HUDEP-2 (cell line): ENCODE measurements at regions not wholly inside any gene's neighbourhood (a gene's known extent, or its start where the extent isn't known, plus 50 kb on each side); places are given as distances from the start of the nearest gene placed in this dataset.
A peak's percentile ranks its signal among the peaks of the same experiment; 100 is the strongest.
"Not testable (repeated sequence)": the region's sequence is repeated elsewhere in the genome, so short reads cannot be mapped to it uniquely, and the experiment has no call there.

Experiments
- DNase-seq, 76 experiments: peaks; one replicate each; lab custom pipeline; 2025; ENCODE audit not compliant: unreplicated experiment in 76 of 76; lab: John Stamatoyannopoulos, UW

DNA sequence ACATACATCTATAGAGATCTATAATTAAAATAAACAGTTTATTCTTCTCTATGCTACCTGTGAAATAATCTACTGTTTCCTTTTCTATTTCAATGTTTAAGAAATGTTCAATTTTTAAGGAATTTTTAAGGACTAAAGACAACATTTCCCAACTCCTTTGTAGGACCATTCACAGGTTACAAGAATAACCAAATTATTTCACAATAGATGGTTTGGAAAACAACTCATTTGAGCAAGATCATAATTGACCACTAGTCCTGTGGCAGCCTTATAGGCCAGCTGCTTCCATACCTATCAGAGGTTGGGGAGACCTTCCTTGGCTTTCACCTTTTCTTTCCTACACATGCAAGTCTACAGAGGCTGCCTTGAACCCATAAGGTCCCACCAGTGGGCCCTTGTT lies 193.7 kb downstream of the TTC39B start:
- no peak for DNase-seq

DNA sequence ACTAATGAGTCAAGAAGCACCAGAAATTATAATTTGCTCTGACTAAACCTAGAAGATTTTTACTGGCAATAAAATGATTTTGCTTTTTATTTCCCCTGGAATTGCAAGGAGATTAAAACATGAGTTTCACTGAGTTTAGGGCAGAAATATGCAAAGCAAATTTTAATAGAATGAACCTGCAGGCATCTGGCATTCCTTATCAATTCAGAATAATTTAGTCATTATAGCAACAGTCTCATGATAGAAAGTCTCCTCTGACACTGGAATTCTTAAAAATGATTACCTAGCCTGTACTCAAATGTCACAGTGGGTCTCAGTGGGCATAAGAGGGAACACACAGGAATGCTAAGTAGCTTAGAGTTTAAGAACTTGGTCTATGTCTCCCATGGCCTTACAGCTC lies 195.9 kb downstream of the TTC39B start:
- DNase-seq = no peak

DNA sequence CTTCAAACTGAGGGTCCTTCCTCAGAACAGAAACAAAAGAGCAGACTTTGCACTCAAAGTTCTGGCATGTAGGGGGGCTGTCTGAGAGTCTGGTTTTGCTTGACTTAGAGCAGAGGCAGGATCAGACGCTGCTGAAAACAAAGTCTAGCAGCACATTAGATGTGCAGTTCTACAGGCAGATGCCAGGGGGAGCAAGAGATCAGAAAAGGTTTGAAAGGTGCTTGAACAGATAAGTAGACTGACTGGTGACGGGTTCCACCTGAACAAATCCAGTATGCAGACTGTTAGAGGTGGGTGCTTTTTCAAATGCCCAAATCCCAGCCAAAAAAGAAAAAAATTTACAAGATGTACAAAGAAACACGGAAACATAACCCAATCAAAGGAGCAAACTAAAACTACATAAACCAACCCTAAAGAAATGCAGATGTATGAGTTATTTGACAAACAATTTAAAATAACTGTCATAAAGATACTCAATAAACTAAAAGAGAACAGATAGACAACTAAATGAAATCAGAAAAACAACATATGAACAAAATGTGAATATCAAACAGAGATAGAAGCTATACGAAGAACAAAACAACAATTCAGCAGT lies 194.7 kb upstream of the FREM1 start:
- peak in 24 of 76 experiments; percentile 1 to 33 (median 14) for DNase-seq

DNA sequence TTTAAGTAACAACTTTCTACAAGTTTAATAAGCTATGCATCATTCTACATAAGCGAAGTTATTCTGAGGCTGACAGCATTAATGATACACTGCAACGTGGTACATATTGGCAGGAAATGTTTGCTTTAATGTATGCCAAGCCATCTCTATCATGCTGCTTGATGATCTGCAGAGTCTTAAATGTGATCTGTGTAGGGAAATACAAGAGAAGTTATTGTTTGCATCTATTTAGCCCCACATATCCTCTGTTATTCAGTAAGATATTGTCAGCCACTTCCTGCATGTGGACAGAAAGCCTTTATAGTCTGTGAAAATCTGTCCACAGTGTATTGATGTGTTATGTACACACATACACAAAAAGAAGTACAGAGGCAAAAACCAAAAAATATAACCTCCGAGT lies 193.1 kb upstream of the FREM1 start:
- DNase-seq = no peak

DNA sequence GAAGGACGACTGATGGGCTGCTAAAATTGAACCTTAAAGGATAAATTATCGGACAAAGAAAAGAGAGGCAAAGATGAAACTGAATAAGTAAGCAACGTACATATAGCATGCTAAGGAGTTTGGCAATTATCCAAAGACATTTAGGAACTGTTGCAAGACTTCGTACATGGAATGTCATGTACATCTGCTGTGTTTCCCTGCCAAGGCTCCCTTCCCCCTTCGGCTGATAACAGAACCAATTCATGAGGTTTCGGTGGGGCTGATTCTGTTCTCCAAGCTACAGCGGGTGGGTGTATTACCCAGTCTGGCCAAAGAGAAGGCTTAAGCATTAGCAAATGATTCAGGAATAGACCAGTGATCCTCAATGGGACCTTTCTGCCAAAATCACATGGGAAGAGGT lies 190.9 kb upstream of the FREM1 start:
- no peak for DNase-seq

DNA sequence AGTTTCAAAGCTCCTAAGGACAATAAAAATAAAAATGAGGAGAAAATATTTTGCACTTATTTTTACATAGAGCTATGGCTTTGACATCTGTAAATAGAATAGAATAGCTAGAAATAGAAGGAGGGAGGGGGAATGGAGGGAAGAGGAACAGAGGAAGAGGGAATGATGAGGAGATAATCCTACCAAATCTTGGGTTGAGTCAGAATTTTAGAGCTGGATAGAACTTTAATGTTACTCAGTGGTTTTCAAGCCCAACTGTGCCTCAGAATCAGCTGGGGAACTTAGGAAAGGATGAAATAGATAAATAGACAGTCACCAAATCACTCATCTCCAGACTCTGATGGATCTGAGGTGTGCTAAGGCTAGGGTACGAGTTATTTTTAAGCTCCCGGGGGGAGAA lies 190.3 kb upstream of the FREM1 start:
- DNase-seq = no peak

DNA sequence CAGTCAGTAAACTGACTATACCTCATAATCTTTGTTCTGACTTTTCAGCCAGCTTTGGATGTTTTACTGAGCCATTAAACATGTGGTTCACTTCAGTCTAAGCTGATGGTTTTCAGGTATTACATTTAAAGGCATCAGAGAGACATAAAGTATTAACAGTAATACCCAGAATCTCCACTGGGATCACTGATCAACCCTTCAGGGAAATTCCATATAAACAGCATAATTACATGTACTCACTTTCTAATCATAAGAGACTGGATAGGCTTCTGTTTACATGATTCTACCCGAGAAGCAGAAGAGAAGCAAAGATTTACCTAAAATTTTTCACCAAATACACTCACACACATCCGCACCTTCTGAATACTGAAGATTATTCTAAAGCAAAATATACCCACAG lies 186.7 kb upstream of the FREM1 start:
- no peak for DNase-seq

DNA sequence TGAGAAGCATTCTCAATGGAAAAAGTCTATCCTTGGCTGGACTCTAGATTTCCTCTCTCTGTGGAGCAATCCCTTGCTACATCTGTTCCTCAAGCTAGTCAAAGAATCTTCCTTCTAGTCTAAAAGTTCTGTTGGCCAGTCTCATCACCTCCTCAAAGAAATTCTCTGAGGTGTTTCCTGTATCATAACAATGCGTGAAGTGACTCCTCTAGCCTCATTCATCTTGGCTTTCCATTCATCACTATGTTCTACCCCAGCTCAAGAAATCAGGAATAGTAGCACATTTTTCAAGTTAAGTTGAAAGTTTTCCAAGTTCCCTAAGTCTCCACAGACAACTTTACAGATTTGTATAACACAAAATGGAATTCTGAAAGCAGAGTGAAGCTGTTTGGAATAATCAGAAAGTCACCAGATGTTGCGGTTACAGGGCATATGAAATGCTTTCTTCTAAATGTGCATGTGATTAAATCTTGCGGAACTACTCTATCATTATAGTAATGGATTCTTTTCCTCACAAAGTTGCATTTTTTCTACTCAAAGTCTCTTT lies 176.6 kb upstream of the FREM1 start:
- no peak for DNase-seq

DNA sequence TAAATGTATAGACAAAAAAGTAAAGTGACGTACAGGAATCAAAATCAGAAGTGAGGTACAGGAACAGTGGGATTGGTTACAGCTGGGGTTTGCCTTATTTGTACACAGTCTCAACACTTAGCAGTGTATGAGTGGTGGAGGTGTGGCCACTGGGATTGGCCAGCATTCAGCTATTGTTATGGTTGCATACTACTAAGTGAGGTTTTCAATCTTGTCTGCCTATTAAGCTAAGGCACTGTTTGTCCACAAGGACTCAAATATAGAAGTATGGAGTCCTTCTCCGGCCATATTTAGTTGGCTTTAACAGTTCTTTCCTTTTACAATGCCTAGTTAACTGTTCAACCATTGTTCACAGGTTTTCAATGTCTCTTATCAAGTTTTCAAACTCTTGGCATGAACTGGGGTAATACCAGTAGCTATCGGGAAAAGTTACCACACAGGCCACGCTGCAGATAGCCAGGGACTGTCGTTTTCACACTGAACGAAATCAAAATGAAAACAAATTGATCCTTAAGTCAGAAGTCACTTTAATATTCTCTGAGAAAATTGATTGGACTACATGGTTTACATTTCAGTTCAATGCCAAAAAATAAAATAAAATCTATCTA lies 176.0 kb upstream of the FREM1 start:
- DNase-seq = no peak

DNA sequence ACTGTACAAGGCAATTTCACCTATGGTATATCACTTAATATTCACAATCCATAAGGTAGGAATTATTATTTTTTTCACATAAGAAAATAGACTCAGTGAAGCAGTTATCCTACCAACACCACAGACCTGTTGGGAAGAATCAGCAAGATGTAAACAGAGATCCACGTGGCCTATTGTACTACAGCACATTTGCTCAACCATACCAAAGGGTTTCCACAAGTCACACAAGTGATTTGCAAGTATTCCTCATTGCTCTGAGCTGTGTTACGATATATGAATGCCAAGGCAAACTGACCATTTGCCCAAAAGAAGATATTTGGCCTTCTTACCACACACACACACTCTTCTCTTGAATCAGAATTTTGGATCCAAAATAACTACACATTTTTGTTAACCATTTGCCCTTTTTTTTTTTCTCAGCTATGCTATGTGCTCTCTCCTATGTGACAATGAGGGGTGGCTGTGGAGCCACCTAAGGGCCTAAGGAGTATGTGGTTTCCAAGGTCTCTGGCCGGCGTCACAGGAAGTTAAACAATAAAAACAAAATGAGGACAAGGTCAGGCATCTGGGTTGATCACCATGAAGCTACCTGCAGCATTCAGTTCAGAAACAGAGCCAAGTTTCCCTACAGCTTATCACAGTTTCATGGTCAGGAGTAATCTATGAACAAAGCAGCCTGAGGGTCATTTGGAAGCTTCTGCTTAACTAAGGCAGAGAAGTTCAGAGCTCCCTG lies 171.0 kb upstream of the FREM1 start:
- no peak for DNase-seq

DNA sequence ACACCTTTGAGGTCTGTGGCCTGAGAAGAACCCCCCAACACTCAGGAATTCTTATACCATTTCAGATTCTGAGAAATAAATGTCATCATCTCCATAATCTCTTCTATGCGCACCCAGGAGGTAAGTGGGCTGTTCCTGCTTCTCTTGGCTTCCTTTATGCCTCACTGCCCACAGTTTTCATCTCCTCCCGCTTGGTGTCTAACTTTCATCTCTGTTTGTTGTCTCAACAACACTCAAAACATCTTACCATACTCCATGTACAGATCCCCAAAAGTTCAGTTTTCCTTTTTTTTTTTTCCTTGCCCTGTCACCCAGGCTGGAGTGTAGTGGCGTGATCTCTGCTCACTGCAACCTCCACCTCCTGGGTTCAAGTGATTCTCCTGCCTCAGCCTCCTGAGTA lies 170.2 kb upstream of the FREM1 start:
- DNase-seq = no peak

DNA sequence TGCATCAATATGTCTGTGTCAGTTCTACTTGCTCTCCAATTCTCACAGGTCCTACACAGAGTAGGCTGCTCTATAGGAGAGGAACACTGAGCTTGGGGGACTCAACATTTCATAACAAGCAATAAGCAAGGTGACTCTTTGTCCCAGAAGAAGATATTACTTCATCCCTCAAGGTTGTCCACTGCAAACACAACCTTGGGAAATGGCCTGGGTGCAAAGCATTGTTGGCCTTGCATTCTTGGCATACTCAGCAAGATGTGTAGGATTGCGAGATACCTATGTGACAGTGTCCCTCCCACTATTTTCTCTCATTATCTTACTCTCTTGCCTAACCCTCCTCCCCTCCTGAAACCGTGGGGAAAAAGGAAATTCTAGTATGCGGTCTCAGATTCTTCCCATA lies 169.8 kb upstream of the FREM1 start:
- DNase-seq = no peak

DNA sequence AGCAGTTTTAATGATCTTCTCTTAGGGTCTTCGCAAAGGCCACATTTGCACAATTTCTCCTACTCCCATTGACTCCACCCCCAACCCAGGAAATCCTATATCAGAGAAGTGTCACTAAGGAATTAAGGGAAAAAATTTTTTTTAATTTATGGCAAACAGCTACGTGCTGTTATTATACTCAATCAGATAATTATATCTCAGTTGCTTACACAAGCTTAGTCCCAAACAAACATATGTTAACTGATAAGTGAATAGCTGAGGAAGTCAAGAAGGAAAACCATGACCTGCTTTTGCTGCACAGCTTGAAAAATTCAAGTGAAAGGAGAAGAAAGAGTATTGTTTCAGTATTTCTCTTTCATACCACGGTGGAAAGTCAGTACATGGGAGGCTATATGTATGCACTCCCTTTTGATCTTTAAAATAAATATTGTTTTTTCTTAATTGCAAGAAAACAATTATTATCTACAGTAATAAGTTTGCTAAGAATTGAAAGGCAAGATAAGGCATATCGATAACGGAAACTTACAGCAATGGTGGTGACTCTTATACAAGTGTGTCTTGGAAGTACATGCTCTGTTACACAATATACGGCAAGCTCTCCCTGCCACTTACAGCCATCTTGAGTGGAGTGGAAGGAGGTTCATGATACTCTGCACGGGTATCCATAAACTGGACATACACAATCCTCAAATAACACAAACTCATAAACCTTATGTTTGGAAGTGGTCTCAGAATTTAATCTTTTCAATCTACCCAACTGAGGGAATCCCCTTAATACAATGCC lies 167.9 kb upstream of the FREM1 start:
- no peak for DNase-seq

DNA sequence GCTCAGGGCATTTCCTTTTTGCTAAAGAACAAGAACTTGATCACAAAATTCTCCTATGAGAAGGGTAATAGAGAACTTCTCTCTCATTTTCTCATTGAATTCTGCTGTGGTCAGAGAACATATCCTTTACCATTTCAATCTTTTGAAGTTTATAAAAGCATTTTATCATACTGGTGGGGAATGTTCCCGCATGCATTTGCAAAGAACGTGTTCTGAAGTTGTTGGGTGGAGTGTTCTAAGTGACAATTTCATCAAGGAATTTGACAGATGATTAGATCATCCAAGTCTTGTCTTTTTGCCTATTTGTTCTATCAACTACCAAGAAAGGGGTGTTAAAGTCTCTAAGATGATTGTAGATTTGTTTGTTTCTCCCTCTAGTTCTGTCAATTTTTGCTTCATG lies 163.4 kb upstream of the FREM1 start:
- DNase-seq = no peak

DNA sequence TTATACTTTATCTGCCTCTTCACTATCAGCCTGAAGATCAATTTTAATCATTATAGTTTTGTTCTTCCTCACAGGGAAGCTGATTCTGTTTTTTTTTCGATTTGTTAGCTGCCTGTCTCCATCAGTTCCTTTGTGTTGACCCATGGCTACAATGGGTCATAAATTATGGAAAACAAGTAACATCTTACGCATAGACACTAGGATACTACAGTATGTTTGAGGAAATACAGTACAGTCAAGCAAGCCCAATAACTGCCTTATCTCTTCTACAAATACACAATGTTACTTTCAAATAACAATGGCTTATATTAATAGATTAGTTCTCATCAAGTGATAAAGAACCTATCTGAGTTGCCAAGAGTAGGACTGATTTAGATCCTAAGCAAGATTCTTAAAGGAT lies 160.5 kb upstream of the FREM1 start:
- DNase-seq = no peak

DNA sequence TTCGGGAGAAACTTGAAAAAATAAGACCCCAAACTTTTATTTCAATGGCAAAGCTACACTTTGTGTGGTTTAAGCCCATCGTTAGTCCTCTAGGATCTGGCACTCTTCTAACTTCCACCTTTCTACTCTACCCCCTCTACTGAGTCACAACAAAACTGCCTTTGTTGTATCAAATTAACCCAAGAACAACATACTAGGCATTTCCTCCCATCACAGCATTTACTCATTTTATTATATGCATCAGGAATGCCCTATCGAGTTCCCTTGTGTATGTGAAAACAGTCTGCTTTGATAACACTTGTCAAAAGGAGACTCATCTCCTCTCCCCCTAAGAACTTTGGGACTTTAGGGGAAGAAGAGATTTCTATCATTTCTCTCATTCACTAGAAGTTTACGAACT lies 158.9 kb upstream of the FREM1 start:
- DNase-seq = no peak

DNA sequence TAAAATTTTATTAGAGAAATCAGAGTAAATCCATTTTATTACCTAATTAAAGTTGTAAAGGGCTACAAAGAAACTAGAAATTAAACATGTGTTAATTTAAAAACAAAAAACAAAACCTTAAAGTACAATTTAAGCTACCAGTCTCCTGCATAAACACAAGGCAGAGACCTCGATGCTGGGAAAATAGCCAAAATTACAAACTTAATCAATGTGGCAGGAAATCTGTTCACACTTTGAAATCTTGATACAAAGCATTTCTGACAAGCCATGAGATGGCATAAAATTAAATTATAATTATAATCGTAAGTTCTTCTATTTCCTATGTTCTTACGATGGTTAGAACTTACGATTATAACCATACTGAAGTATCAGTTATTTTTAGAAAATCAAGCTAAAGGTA lies 158.0 kb upstream of the FREM1 start:
- no peak for DNase-seq

DNA sequence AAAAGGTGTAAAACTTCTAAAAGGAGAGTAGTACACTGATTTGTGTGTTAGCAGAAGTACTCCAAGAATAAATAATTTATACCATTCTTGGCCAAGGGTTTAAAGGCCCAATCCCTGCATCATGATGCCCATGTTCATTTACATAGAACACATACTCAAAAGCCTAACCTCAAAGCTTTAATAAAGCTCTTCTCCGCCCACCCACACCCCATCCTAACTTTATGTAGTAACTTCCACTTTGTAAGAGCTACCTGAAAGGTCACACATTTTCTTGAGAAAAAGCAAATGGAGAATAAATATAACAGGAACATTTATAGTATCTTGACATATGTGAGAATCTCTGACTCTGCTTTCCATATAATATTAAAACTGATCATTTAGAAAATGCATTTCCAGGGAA lies 148.8 kb upstream of the FREM1 start:
- no peak for DNase-seq

DNA sequence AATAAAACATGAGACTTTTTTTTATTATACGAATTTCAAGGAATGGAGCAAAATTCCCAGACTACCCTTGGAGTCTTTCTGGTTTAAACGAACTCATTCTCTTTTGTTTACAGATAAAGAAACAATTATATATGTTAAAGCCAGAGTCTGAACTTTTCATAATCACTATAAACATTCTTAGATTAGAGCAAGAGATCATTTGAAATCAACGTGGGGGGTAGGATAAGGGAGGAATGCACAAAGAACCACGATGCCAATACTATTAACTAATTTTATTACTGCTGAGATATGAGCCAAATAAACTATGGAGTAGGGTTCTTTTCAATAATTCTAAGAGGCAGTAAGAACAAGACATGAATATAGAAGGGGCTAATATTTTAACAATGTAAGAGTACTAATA lies 148.0 kb upstream of the FREM1 start:
- DNase-seq = no peak

DNA sequence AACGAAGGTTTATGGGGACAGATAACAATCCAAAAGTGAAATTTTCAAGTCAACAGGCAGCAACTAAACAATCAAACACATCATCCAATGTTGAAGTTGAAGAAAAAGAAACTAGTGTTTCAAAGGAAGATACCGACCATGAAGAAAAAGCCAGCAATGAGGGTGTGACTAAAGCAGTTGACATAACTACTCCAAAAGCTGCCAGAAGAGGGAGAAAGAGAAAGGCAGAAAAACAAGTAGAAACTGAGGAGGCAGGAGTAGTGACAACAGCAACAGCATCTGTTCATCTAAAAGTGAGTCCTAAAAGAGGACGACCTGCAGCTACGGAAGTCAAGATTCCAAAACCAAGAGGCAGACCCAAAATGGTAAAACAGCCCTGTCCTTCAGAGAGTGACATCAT lies 145.1 kb upstream of the FREM1 start:
- not testable (repeated sequence) for DNase-seq

DNA sequence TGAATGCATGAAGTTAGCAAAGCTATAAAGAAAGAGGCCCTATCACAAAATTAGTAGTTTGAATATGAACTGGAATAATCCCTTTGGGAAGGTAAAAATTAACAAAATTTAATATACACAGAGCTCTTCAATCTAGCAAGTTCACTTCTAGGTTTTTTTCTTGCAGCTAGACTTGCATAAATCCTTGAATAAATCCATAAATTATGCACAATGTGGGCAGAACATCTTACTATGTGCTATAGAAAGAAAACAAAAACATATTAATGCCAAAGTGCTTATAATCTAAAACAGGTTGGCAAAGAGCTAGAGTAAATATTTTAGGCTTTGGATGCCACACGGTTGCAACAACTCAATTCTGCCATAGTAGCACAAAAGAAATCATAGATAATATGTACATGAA lies 138.5 kb upstream of the FREM1 start:
- DNase-seq = no peak
